ENCODE measurements at regions not wholly inside any gene's neighbourhood (a gene's known extent, or its start where the extent isn't known, plus 50 kb on each side); places are given as distances from the start of the nearest gene placed in this dataset.

- H3K18ac ChIP-seq (ENCODE audit: insufficient read length, low read depth, low read length), result no peak overlapping the region
- no peak overlapping the region for H3K9ac ChIP-seq (ENCODE audit: extremely low read depth, insufficient read length, low read length)
- H3K4me3 Mint-ChIP-seq, result no peak overlapping the region
- H3K27ac Mint-ChIP-seq, result no peak overlapping the region
- H2AK5ac ChIP-seq (ENCODE audit: insufficient read length, low read length), result no peak overlapping the region
- H2BK12ac ChIP-seq (ENCODE audit: insufficient read length, low read depth, low read length), result no peak overlapping the region
- no peak overlapping the region for H2AFZ ChIP-seq (ENCODE audit: low read length)
- H3K56ac ChIP-seq (ENCODE audit: insufficient read length, low read depth, low read length), result no peak overlapping the region
- no peaks in the 10 kb centered on the region for H3K27me3 ChIP-seq (ENCODE audit: insufficient read depth, low read length)
- no peak overlapping the region for H4K5ac ChIP-seq (ENCODE audit: insufficient read length, low read depth, low read length)
- H3K9me3 ChIP-seq (ENCODE audit: control insufficient read depth, low read depth, low read length), result no peaks in the 10 kb centered on the region
- H4K8ac ChIP-seq (replicated peaks; ENCODE audit: insufficient read length, low read depth, low read length), result no peak overlapping the region
- no peaks in the 10 kb centered on the region for H3K4me1 Mint-ChIP-seq
- no peaks in the 10 kb centered on the region for H3K4me1 ChIP-seq (ENCODE audit: insufficient read depth, low read length)
- H3K23me2 ChIP-seq (ENCODE audit: insufficient read length, low read depth, low read length, poor library complexity, severe bottlenecking), result no peaks in the 10 kb centered on the region
- H3K27ac ChIP-seq (ENCODE audit: insufficient read length, low read depth, low read length), result no peak overlapping the region
- H2BK120ac ChIP-seq (ENCODE audit: low read depth, low read length, poor library complexity, severe bottlenecking), result no peak overlapping the region
- no peaks in the 10 kb centered on the region for H3K79me1 ChIP-seq (ENCODE audit: insufficient read depth, low read depth, low read length, poor library complexity, severe bottlenecking)
- no CpG with 5 or more reads among the region's 1 CpG for WGBS (ENCODE audit: extremely low coverage, insufficient read length, low lambda C conversion rate)
- no peak overlapping the region for H3K4ac ChIP-seq (ENCODE audit: low read depth, low read length)
- H2BK5ac ChIP-seq (ENCODE audit: insufficient read length, low read length), result no peak overlapping the region
- H3K9me3 Mint-ChIP-seq, result no peaks in the 10 kb centered on the region
- no peak overlapping the region for H3K23ac ChIP-seq (ENCODE audit: insufficient read length, low read depth, low read length)
- H3K36me3 Mint-ChIP-seq (ENCODE audit: insufficient read depth in 1 of 3, low read depth in 3 of 3), result no peaks in the 10 kb centered on the region
- no peak overlapping the region for H3K14ac ChIP-seq (ENCODE audit: insufficient read depth, low read length)
- no peak overlapping the region for H3T11ph ChIP-seq (ENCODE audit: low read length)
- no peak overlapping the region for H2BK15ac ChIP-seq (ENCODE audit: low read depth, low read length)
- H3K27me3 Mint-ChIP-seq (ENCODE audit: low read depth), result no peaks in the 10 kb centered on the region
- TF ChIP-seq CTCF (conservative IDR thresholded peaks at IDR 0.05), result no peak
- no peaks in the 10 kb centered on the region for H3K79me2 ChIP-seq (ENCODE audit: insufficient read depth, low read length)
- H4K20me1 ChIP-seq (ENCODE audit: control insufficient read depth, insufficient read depth, insufficient read length), result no peaks in the 10 kb centered on the region
- no peak overlapping the region for H4K91ac ChIP-seq (ENCODE audit: insufficient read length, low read depth, low read length)
- H2BK20ac ChIP-seq (ENCODE audit: low read depth, low read length, poor library complexity, severe bottlenecking), result no peak overlapping the region
- no peak for DNase-seq
- no peak overlapping the region for H3K4me2 ChIP-seq (ENCODE audit: insufficient read depth, insufficient read length, low read length)
These were observed 296.0 kb upstream of the COL8A1 start for GRCh38 chr3:99342383-99342782.
